DOHH2 (cell line): ENCODE measurements at regions not wholly inside any gene's neighbourhood (a gene's known extent, or its start where the extent isn't known, plus 50 kb on each side); places are given as distances from the start of the nearest gene placed in this dataset.

Experiments
- H3F3A ChIP-seq: fragments of 200-600 bp; sonication (generic), shearing (Covaris generic); 2 replicates; pipeline ENCODE4 v1.6.0; 2016; ENCODE audit warnings: antibody characterized with exemption, mild to moderate bottlenecking; ENCODE audit not compliant: control insufficient read depth, insufficient read depth
- H3K27ac ChIP-seq: fragments of 200-600 bp; sonication (generic); 2 replicates; pipeline ENCODE4 v1.5.1; 2014; ENCODE audit warnings: low read depth, mild to moderate bottlenecking, low read length, moderate library complexity
- H3K27me3 ChIP-seq: fragments of 200-600 bp; sonication (generic); 2 replicates; pipeline ENCODE4 v1.6.1; 2014; ENCODE audit warnings: mild to moderate bottlenecking, low read length, mixed read lengths; ENCODE audit not compliant: control insufficient read depth
- H3K36me3 ChIP-seq: fragments of 200-600 bp; sonication (generic); 2 replicates; pipeline ENCODE4 v1.6.1; 2014; ENCODE audit warnings: mild to moderate bottlenecking, low read length, moderate library complexity, mixed read lengths; ENCODE audit not compliant: control insufficient read depth
- H3K4me1 ChIP-seq: fragments of 200-600 bp; sonication (generic); 2 replicates; pipeline ENCODE4 v1.6.1; 2014; ENCODE audit warnings: mild to moderate bottlenecking, low read length, mixed read lengths; ENCODE audit not compliant: control insufficient read depth
- H3K4me2 ChIP-seq: fragments of 200-600 bp; sonication (generic); 2 replicates; pipeline ENCODE4 v1.6.0; 2014; ENCODE audit warnings: mild to moderate bottlenecking, low read length, moderate library complexity
- H3K4me3 ChIP-seq: fragments of 200-600 bp; sonication (generic); 2 replicates; pipeline ENCODE4 v1.5.1; 2014; ENCODE audit warnings: mild to moderate bottlenecking, low read length, mixed read lengths
- H3K79me2 ChIP-seq: fragments of 200-600 bp; sonication (generic); 2 replicates; pipeline ENCODE4 v1.6.1; 2014; ENCODE audit warnings: mild to moderate bottlenecking, low read length, mixed read lengths; ENCODE audit not compliant: control insufficient read depth
- H3K9me2 ChIP-seq: fragments of 200-600 bp; sonication (generic); replicated peaks from 2 replicates; pipeline ENCODE4 v1.6.1; 2014; ENCODE audit warnings: mild to moderate bottlenecking, low read length, mixed read lengths; ENCODE audit not compliant: control insufficient read depth
- H3K9me3 ChIP-seq: fragments of 200-600 bp; sonication (generic); 2 replicates; pipeline ENCODE4 v1.6.1; 2014; ENCODE audit warnings: antibody characterized with exemption, low read length, mixed read lengths; ENCODE audit not compliant: control insufficient read depth, insufficient read depth
- H4K20me1 ChIP-seq: fragments of 200-600 bp; sonication (generic); 2 replicates; pipeline ENCODE4 v1.6.0; 2014; ENCODE audit warnings: low read depth, mild to moderate bottlenecking, antibody characterized with exemption, low read length, moderate library complexity; ENCODE audit not compliant: control insufficient read depth, insufficient read depth
- CTCF ChIP-seq: fragments of 200-600 bp; sonication (generic); IDR thresholded peaks from one replicate; pipeline ENCODE4 v1.5.1; 2014; ENCODE audit warnings: antibody characterized with exemption, mild to moderate bottlenecking, low read depth, low read length; ENCODE audit not compliant: poor library complexity, severe bottlenecking
- EZH2phosphoT487 ChIP-seq: fragments of 200-600 bp; sonication (generic); IDR thresholded peaks from 2 replicates; pipeline ENCODE4 v1.6.1; 2017; ENCODE audit warnings: borderline replicate concordance, mild to moderate bottlenecking, antibody characterized with exemption, low read length, moderate library complexity, mixed read lengths

- Histone ChIP-seq H3K9me3 (no peaks in the 10 kb centered on the region), H4K20me1 (no peaks in the 10 kb centered on the region), H3K9me2 (no peaks in the 10 kb centered on the region), H3K4me1 (no peaks in the 10 kb centered on the region), H3K4me3 (no peak overlapping the region), H3K36me3 (no peaks in the 10 kb centered on the region), H3K79me2 (no peaks in the 10 kb centered on the region), H3K27ac (no peak overlapping the region), H3F3A (no peaks in the 10 kb centered on the region), H3K4me2 (no peak overlapping the region), H3K27me3 (no peaks in the 10 kb centered on the region)
- TF ChIP-seq EZH2phosphoT487, result no peak
- no peak for TF ChIP-seq CTCF
Measured at GRCh38 chr4:34850421-34850820, 1393.9 kb downstream of the ARAP2 start.

- H3K9me2 ChIP-seq, result no peaks in the 10 kb centered on the region
- no peak overlapping the region for H3K27ac ChIP-seq
- no peaks in the 10 kb centered on the region for H4K20me1 ChIP-seq
- no peak overlapping the region for H3K4me2 ChIP-seq
- no peaks in the 10 kb centered on the region for H3F3A ChIP-seq
- H3K4me1 ChIP-seq, result no peaks in the 10 kb centered on the region
- no peaks in the 10 kb centered on the region for H3K27me3 ChIP-seq
- no peak overlapping the region for H3K4me3 ChIP-seq
- H3K79me2 ChIP-seq, result no peaks in the 10 kb centered on the region
- H3K36me3 ChIP-seq, result no peaks in the 10 kb centered on the region
- TF ChIP-seq EZH2phosphoT487 (no peak), CTCF (no peak)
- H3K9me3 ChIP-seq, result no peaks in the 10 kb centered on the region
Measured at GRCh38 chr4:34850968-34851367, 1393.3 kb downstream of the ARAP2 start.

- no peaks in the 10 kb centered on the region for H3K9me3 ChIP-seq
- no peaks in the 10 kb centered on the region for H3K79me2 ChIP-seq
- H3F3A ChIP-seq, result no peaks in the 10 kb centered on the region
- H3K4me1 ChIP-seq, result no peaks in the 10 kb centered on the region
- H3K27me3 ChIP-seq, result no peaks in the 10 kb centered on the region
- no peaks in the 10 kb centered on the region for H3K9me2 ChIP-seq
- H3K36me3 ChIP-seq, result no peaks in the 10 kb centered on the region
- no peak overlapping the region for H3K4me2 ChIP-seq
- TF ChIP-seq EZH2phosphoT487, result no peak
- TF ChIP-seq CTCF, result no peak
- H4K20me1 ChIP-seq, result no peaks in the 10 kb centered on the region
- H3K4me3 ChIP-seq, result no peak overlapping the region
- no peak overlapping the region for H3K27ac ChIP-seq
Measured at GRCh38 chr4:34851411-34851810, 1392.9 kb downstream of the ARAP2 start.

GRCh38 chr4:34854451-34854850 lies 1389.9 kb downstream of the ARAP2 start:
- no peak overlapping the region for H3K4me2 ChIP-seq
- H4K20me1 ChIP-seq, result no peaks in the 10 kb centered on the region
- no peaks in the 10 kb centered on the region for H3K9me2 ChIP-seq
- H3K4me1 ChIP-seq, result no peaks in the 10 kb centered on the region
- no peaks in the 10 kb centered on the region for H3K79me2 ChIP-seq
- no peak for TF ChIP-seq EZH2phosphoT487
- no peak for TF ChIP-seq CTCF
- H3K4me3 ChIP-seq, result no peak overlapping the region
- no peak overlapping the region for H3K27ac ChIP-seq
- no peaks in the 10 kb centered on the region for H3K27me3 ChIP-seq
- H3F3A ChIP-seq, result no peaks in the 10 kb centered on the region
- H3K9me3 ChIP-seq, result no peaks in the 10 kb centered on the region
- no peaks in the 10 kb centered on the region for H3K36me3 ChIP-seq
